RWPE1 (cell line): ENCODE measurements at regions not wholly inside any gene's neighbourhood (a gene's known extent, or its start where the extent isn't known, plus 50 kb on each side); places are given as distances from the start of the nearest gene placed in this dataset.

Experiments used
- CTCF ChIA-PET: fragments of 350-600 bp; sonication (Branson Sonifier 250); formaldehyde crosslinking; extraction: SDS; loops from one replicate; lab custom pipeline; 2021; lab: Yijun Ruan, JAX
- POLR2A ChIA-PET: fragments of 400-600 bp; formaldehyde crosslinking; extraction: SDS; loops from one replicate; lab custom pipeline; 2020; ENCODE audit warnings: antibody characterized with exemption; ENCODE audit not compliant: low non-redundant PET; lab: Yijun Ruan, JAX
- DNase-seq: peaks from one replicate; pipeline ENCODE4 v3.0.0; 2012; ENCODE audit warnings: low spot score
- H3K27ac ChIP-seq: fragments of 450-650 bp; 2 replicates; pipeline ENCODE4 v1.5.1; 2017
- TF ChIP-seq, protein P1 (sequence below): fragments of 450-650 bp; conservative IDR thresholded peaks from 2 replicates; pipeline ENCODE4 v1.5.1; 2017; ENCODE audit warnings: low read depth, mild to moderate bottlenecking

DNA sequence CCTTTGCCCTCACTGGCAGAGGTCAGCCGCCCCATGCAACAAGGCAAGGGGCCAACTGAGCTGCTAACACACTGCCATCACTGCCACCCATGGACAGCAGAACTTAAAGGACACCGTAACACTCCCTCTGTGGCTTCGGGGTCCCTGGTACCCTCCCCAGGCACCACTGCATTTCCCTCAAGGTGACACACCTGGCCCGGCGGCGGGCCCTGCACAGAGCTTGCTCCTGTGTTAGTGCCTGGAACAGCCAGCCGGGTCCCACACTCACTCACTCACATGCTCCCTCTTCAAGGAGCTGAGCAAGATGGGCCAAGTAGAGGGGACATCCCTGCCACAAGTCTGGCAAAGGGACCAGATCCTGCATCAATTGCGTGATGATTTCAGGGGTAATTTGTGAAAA, 126.5 kb upstream of the SOX4 start:
- DNase-seq = no peak
- TF ChIP-seq, protein P1, sequence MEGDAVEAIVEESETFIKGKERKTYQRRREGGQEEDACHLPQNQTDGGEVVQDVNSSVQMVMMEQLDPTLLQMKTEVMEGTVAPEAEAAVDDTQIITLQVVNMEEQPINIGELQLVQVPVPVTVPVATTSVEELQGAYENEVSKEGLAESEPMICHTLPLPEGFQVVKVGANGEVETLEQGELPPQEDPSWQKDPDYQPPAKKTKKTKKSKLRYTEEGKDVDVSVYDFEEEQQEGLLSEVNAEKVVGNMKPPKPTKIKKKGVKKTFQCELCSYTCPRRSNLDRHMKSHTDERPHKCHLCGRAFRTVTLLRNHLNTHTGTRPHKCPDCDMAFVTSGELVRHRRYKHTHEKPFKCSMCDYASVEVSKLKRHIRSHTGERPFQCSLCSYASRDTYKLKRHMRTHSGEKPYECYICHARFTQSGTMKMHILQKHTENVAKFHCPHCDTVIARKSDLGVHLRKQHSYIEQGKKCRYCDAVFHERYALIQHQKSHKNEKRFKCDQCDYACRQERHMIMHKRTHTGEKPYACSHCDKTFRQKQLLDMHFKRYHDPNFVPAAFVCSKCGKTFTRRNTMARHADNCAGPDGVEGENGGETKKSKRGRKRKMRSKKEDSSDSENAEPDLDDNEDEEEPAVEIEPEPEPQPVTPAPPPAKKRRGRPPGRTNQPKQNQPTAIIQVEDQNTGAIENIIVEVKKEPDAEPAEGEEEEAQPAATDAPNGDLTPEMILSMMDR = no peak
- POLR2A ChIA-PET = no interaction called here
- CTCF ChIA-PET = interaction anchor here (0.5 kb wide), 1 partner anchor 1411 kb away, joined by 3 read pairs; no protein-coding TSS in a partner anchor
- H3K27ac ChIP-seq = no peak overlapping the region

- CTCF ChIA-PET = no interaction called here
- no peak for DNase-seq
- TF ChIP-seq, protein P1 = no peak
- POLR2A ChIA-PET = no interaction called here
- no peak overlapping the region for H3K27ac ChIP-seq
Observed at GRCh38 chr6:21468461-21468860, 125.1 kb upstream of the SOX4 start.

DNA sequence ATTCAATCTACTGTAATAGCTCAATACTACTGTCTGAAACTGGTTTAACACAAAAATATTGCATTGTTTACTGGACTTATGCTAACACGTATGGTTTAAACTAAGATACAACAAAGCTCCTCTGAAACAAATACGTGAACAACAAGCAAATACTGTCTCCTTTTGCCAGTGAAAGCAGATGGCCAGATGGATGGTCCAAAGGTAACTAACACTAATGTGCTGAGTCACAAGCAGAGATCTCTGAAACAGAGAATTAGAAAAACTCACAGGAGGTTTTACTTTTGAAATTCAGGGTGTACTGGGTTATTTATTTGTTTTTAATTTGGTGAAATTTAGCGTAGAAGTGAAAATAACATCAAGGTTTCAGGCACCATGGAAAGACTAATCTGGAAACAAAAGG, 124.3 kb upstream of the SOX4 start:
- POLR2A ChIA-PET = no interaction called here
- H3K27ac ChIP-seq = no peak overlapping the region
- CTCF ChIA-PET = no interaction called here
- TF ChIP-seq, protein P1 = no peak
- DNase-seq = no peak

GRCh38 chr6:21476112-21476511, 117.4 kb upstream of the SOX4 start:
- POLR2A ChIA-PET = no interaction called here
- CTCF ChIA-PET = no interaction called here
- H3K27ac ChIP-seq = no peak overlapping the region
- TF ChIP-seq, protein P1 = no peak
- DNase-seq = no peak

DNA sequence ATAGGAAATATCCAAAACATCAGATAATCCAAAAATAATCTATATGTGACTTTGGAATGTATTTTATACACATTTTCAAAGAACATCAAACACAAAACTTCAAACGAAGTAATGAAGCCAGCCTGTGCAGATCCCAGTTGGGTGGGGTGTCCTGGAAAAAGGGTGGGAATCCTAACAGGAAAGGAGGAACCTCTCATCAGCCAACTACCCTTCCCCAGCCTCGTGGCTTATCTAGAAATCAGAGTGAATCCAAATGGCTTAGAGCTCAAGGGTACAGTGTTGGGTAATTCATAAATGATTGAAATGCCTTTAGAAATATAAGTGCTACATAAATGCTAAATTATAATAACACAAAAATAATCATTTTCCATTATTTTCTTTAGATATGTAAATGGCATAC, 115.1 kb upstream of the SOX4 start:
- TF ChIP-seq, protein P1 = no peak
- DNase-seq = no peak
- ChIA-PET POLR2A (no interaction called here), CTCF (interaction anchor here (0.7 kb wide), 1 partner anchor 872 kb away, joined by 3 read pairs; no protein-coding TSS in a partner anchor)
- no peak overlapping the region for H3K27ac ChIP-seq

DNA sequence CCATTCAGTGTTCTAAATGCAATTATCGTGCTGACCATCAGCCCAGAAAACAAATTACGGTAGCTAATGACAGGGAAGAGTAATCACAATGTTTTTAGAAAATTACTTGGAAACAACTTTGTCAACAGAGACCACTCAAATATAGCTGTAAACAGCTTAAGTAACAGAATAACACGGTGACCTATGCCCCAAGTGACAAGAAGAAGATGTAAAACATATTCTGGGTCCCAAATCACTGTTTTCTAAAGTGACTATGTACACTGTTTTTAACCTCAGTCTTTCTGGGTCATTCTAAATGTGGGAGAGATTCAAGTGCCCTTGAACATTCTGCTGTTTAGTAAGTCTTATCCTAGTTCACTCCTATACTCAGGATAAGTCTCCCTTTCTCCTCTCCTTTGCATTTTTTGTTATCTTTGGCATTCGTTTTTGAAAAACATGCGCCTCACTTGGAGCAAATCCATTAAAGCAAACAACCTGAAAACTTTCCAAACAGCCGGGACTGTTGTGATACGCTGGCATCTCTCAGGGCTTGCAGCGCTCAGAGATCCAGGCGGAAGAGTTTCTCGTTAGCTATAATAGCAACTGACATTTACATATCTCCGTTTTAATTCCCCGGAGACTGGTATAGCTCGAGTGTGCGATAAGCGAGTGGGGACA, 114.5 kb upstream of the SOX4 start:
- no peak for DNase-seq
- ChIA-PET POLR2A (no interaction called here), CTCF (interaction anchor here (0.6 to 0.7 kb wide), 3 partner anchors 47 to 873 kb away, joined by 3 to 4 read pairs (median 3); no protein-coding TSS in a partner anchor)
- TF ChIP-seq, protein P1 = no peak
- H3K27ac ChIP-seq = no peak overlapping the region
